Activated CD8-positive, alpha-beta memory T cell treated with anti-CD3 and anti-CD28 coated beads for 36 hours (primary cell): ENCODE measurements at regions not wholly inside any gene's neighbourhood (a gene's known extent, or its start where the extent isn't known, plus 50 kb on each side); places are given as distances from the start of the nearest gene placed in this dataset.

ENCODE experiments used
- CTCF ChIA-PET: fragments of 350-600 bp; sonication (Branson Sonifier 250); formaldehyde crosslinking; loops from one replicate; lab custom pipeline; 2021; ENCODE audit warnings: antibody characterized with exemption; lab: Charles Lee
- POLR2A ChIA-PET: fragments of 350-600 bp; sonication (Branson Sonifier 250); formaldehyde crosslinking; loops from one replicate; lab custom pipeline; 2021; ENCODE audit warnings: antibody characterized with exemption; lab: Charles Lee

- POLR2A ChIA-PET: no interaction called here
- CTCF ChIA-PET: no interaction called here
Observed at GRCh38 chr1:213728593-213729536, 258.9 kb upstream of the PROX1 start.

DNA sequence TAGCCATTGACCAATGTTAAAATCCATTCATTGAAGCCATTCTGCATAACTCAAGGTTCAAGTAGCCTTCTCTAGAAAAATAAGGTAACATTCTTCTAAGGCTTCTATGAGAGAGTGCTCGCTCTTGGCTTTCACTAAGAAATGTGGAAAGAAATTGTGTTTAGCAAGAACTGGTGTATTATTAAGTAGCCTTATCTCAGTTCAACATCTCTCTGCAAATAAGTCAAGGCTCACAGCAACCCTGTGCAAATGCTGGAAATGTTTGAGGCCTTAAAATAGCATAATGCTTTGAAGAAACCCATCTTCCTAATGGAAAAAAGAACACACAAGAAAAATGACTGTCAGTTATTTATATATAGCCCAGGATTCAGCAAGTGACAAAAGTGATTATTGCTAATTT, 254.1 kb upstream of the PROX1 start:
- CTCF ChIA-PET: no interaction called here
- POLR2A ChIA-PET: no interaction called here

DNA sequence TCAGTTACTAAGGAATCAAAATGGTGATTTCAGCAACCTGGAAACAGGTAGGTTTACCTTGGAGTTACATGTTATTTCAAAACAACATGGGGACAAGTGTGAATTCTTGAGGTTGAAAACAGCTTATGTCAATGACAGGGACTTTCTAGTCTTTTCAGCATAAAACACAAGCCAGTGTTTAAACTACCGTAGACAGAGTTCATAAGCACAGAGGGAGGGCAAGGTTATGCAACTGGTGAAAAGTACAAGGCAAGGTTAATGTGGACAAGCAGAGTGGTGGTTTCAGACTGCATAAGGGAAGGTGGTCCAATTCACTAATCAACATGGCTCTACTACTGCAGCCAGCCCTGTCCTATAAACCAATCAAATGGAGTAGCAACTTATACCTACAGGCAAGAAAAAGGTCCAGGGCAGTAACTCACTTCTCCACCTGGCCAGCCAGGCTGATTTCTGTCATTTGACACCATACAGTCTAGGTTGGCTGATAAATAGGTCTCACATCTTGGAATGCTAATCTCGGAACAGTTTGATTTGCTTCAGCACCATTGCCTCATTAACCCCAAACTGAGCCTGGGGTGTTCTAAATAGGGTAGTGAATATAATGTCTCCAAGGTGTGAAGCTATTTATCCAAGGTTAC, 250.3 kb upstream of the PROX1 start:
- ChIA-PET POLR2A (no interaction called here), CTCF (no interaction called here)

GRCh38 chr1:213738658-213739057, 249.1 kb upstream of the PROX1 start:
- ChIA-PET CTCF (no interaction called here), POLR2A (no interaction called here)

GRCh38 chr1:213742992-213743391, 244.8 kb upstream of the PROX1 start:
- ChIA-PET POLR2A (no interaction called here), CTCF (no interaction called here)

DNA sequence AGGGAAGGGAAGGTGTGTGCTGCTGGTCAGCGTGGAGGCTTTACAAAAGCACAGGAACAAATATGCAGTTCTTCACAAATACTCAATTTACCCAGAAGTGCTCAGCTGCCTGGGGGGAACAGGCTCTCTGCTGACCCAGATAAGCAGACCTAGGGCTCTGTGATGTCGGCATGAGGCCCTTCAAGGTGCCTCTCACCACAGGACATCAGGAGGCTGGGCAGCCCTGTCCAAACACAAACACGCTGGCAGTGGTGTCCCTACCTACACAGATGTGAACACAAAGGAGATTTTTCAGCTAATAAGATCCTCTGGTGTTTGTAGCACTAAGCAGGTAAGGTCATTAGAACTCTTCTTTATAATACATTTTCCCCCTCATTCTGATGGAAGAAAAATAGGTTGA, 243.0 kb upstream of the PROX1 start:
- POLR2A ChIA-PET: no interaction called here
- CTCF ChIA-PET: no interaction called here

- CTCF ChIA-PET: no interaction called here
- POLR2A ChIA-PET: no interaction called here
Observed at GRCh38 chr1:213745451-213745850, 242.3 kb upstream of the PROX1 start.

DNA sequence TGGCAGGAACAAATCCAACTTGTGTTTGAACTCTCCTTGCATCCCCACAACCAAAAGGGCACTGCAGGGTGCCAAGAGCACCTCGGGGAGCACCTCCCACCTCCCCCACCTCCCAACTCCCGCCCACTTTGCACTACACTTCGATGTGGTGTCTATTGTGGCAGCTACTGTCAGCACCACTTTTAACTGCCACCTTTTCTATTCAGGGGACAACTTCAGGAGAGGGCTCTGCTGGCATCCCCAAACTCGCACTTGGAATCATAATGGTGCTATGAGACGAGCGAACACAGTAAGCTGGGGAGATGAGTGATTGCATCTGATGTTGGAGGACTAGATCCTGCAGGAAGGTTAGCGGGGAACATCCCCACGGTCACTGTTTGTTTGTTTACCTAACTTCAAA, 238.2 kb upstream of the PROX1 start:
- ChIA-PET POLR2A (no interaction called here), CTCF (no interaction called here)

DNA sequence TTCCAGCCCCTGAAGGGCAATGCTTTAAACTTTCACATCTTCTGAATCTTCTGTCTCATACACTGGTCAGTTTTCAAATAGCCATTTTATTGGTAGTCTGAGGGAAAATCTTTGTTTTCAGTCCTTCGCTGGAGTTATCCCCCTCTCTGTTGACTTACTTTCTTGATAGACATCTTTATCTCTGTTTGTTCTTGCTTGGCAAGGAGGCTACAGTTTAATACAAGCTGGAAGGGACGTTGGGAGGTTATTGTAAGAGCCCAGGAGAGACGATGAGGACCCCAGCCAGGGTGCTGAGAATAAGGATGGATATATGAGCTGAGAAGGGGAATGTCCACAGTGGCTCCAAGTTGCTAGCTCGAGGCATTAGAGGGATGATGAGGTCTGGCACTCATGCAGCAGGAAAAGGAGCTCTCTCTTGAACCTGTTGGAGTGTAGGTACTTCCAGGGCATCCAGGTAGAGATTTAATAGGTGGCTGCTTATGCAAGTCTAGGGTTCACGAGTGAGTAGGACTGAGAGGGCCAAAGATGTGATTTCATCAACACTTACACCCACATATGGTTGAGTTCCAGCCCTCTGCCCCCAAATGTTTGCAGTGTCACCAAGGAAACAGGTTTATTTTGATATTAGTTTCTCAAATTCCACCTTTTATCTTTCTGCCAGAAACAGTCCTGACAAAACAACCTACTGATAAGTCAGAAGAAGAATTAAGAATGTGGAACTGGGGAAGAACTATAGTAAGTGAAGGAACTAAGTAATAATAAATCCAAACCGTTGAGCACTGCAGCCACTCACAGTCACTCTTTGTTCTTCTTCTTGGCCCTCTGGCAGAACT, 237.3 kb upstream of the PROX1 start:
- ChIA-PET POLR2A (no interaction called here), CTCF (no interaction called here)

GRCh38 chr1:213751064-213751397, 236.7 kb upstream of the PROX1 start:
- CTCF ChIA-PET: no interaction called here
- POLR2A ChIA-PET: no interaction called here

GRCh38 chr1:213759359-213760181, 228.2 kb upstream of the PROX1 start:
- ChIA-PET CTCF (no interaction called here), POLR2A (no interaction called here)

- CTCF ChIA-PET: no interaction called here
- POLR2A ChIA-PET: no interaction called here
Observed at GRCh38 chr1:213761845-213762407, 225.8 kb upstream of the PROX1 start.

DNA sequence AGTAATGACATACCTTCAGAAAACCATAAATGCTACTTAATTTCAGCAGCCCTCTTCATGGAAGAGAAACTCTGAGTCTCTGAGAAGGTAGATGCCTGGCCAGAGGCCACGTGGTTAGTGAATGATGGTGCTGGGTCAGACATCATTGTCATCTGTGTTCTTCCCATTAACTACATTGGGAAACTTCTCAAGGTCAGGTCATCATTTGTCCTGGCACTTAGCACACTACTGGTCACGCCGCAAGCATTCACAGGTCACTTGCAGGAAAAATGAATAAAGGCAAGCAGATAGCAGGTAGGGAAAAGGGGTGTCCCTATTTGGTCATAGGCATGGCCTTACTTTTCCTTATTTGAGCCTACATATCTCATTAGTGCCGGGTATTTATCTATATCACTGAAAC, 220.1 kb upstream of the PROX1 start:
- ChIA-PET POLR2A (no interaction called here), CTCF (no interaction called here)

- CTCF ChIA-PET: no interaction called here
- POLR2A ChIA-PET: no interaction called here
Observed at GRCh38 chr1:213772128-213773063, 215.4 kb upstream of the PROX1 start.

GRCh38 chr1:213773975-213774374, 213.8 kb upstream of the PROX1 start:
- POLR2A ChIA-PET: no interaction called here
- CTCF ChIA-PET: no interaction called here

DNA sequence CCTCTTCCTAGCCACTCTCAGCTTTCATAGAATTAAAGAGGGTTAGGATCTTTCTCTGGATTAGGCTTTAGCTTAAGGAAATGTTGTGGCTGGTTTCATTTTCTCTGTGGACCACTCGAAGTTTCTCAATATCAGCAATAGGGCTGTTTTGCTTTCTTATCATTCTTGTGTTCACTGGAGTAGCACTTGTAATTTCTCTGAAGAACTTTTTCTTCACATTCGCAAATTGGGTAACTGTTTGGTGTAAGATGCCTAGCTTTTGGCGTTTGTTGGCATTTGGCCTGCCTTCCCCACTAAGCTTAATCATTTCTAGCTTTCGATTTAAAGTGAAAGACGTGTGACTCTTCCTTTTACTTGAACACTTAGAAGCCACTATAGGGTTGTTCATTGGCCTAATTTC, 210.8 kb upstream of the PROX1 start:
- POLR2A ChIA-PET: no interaction called here
- CTCF ChIA-PET: no interaction called here

DNA sequence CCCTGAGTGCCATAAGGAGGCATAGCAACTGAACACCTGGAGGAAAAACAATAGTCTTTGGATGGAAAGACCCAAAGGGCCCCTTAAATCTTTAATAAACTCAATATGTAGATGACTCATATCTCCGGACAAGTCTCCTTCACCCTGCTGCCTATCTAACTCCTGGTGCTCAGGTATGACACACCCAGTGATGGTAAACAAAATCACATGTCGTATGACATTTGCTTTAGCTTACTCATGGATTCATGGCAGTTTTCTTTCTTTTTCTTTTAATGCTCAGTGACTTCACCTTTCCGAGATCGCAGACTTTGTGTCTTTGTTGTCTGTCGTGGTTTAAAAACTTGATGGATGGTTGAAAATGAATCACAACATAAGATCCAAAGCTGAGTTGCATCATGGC, 208.5 kb upstream of the PROX1 start:
- ChIA-PET POLR2A (no interaction called here), CTCF (no interaction called here)

GRCh38 chr1:213782941-213783672, 204.7 kb upstream of the PROX1 start:
- CTCF ChIA-PET: no interaction called here
- POLR2A ChIA-PET: no interaction called here
